Kidney capillary endothelial cell (primary cell): ENCODE measurements at regions not wholly inside any gene's neighbourhood (a gene's known extent, or its start where the extent isn't known, plus 50 kb on each side); places are given as distances from the start of the nearest gene placed in this dataset.
"Not testable (repeated sequence)": the region's sequence is repeated elsewhere in the genome, so short reads cannot be mapped to it uniquely, and the experiment has no call there.

ENCODE experiments used
- DNase-seq: peaks from one replicate; pipeline ENCODE4 v3.0.0-alpha.2; 2018; ENCODE audit warnings: low spot score

DNA sequence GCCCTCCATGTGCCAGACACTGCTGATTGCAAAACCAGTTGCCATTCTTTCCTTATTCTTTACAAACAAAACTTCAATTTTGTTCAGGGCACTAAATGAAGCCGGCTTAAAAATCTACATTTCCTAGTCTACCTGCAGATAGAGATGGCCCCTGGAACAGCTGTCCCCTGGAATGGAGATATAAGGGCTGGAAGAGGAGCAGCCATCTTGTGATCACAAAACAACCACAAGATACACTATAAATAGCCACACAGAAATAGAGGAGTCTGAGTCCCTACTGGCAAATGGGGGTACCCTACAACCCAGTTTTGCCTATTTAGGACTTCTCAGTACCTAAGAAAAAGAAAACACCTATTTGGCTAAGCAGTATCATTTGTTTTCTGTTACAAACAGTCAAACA lies 115.9 kb upstream of the BEND6 start:
- DNase-seq: no peak

DNA sequence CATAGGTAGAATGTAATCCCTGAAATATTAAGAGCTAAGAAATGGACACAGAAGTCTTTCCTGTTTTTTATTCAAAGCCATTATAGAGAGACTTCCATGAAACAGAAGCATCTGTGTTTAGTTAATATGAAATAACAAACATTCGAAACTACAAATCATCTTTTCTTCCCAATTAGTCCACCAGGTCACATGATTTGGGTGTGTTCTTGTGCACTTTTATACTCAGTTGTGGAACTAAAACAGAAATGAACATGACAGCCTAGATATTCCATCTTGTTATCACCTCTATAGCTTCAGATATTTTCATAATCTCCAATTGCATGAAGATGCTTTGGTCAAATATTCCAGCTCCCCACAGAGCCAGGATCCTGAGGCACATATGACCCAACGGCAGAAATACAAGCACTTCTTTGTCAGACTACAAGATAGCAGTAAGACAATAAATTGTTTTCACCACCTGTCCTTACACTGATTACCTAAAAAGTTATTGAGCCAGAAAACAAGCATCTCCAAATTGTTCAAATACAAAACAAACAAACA lies 116.8 kb upstream of the BEND6 start:
- DNase-seq: no peak

DNA sequence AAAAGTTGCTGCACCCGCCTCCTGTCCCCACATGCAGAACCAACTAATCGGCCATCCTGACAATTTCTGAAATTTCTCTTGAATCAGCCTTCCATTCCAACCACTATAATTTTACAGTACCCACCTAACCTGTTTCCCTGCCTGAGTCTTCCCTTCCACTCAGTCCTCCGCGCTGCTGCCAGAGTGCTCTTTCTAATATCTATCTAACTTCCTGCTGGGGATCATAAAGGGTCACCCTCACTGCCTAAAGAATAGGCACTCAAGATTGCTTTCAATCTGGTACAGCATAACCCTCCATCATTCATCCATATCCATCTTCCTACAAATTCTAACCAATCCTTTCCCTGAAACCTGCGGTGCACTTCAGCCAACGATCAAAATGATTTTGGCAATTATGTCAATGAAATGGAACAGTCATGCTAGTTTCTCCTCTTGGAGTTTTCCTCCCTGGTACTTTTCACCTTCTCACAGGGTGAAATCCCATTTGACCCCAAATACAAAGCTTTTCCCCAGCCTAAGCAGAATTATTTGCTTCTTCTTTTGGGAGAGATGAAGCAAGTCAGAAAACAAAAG lies 117.5 kb upstream of the BEND6 start:
- no peak for DNase-seq

DNA sequence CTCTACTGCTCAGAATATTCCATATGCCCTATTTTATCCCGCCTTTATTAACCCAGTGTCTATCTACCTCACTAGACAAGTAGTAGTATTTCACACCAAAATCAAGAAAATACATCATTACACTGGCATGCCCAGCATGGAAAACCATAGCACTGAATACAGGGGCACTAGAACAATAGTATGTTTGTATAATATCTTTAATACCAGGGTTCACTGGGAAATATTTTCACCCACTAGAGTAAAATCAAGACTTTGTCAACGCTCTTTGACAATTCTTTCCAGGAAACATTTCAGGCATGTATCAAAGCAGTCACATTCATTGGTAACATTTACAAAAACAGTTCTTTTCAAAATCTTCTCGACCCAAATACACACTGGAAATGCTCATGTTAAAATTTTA lies 119.3 kb upstream of the BEND6 start:
- DNase-seq: no peak

DNA sequence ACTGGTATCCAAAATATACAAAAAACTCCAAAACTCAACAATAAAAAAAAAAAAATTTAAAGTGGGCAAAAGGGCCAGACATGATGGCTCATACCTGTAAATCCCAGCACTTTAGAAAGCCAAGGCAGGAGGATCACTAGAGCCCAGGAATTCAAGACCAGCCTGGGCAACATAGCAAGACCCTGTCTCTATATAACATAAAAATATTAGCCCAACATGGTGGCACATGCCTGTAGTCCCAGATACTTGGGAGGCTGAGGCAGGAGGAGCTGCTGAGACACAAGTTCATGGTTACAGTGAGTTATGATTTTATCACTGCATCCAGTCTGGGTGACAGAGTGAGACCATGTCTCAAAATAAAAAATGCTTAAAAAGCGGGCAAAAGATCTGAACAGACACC lies 121.0 kb upstream of the BEND6 start:
- DNase-seq: no peak

DNA sequence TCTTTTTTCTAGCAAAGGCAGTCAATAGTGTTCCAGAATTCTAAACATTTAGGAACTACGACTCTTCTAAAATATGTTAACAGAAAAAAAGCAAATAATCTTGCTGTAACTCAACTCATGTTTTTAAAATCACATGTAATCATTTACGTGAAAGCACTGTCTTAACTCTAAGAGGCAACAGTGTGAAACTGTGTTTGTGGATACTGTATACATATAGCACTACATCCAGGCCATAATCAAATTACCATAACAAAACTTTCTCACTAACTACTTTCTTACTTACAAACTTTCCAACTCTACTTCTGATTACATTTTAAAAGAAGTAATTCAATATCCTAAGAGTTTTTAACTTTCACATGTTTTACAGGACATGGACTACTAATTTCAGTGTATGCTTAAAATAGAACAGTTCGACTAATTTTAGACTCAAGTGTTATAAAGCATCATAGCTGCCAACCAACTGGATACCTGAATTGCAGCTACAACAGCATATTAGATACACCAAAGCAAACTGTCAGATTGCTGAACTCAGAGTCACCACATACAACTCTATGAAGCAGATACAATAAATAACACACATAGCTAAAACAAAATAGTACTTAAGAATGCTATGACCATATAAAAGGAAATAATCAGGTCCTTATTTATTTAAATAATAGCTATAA lies 121.6 kb upstream of the BEND6 start:
- DNase-seq: no peak

DNA sequence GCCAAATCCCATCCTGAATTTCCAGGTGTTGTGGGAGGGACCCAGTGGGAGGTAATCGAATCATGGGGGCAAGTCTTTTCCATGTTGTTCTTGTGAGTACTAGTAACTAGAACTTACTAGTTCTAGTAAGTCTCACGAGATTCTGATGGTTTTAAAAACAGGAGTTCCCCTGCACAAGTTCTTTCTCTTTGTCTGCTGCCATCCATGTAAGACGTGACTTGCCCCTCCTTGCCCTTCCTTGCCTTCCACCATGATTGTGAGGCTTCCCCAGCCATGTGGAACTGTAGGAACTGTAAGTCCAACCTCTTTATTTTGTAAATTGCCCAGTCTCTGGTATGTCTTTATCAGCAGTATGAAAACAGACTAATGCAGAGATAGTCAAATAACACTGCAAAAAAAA lies 122.7 kb upstream of the BEND6 start:
- DNase-seq: no peak

DNA sequence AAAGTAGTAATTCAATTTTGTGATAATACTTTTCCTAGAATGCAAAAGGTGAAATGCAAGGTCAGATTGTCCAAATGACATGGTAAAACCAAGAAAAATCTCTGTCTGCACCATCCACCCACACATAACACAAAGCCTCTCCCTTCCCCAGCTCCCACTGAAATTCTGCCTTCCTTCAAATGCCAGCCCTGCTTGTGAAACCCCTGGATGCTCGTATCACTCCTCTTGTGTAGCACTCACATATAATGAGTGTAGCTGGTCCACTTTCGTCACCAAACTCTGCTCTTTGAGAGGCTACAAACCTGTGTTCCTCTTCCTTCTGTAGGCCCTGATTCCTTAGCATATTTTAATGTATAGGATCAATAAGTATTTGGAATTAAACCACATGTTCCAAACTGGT lies 123.6 kb upstream of the BEND6 start:
- no peak for DNase-seq

DNA sequence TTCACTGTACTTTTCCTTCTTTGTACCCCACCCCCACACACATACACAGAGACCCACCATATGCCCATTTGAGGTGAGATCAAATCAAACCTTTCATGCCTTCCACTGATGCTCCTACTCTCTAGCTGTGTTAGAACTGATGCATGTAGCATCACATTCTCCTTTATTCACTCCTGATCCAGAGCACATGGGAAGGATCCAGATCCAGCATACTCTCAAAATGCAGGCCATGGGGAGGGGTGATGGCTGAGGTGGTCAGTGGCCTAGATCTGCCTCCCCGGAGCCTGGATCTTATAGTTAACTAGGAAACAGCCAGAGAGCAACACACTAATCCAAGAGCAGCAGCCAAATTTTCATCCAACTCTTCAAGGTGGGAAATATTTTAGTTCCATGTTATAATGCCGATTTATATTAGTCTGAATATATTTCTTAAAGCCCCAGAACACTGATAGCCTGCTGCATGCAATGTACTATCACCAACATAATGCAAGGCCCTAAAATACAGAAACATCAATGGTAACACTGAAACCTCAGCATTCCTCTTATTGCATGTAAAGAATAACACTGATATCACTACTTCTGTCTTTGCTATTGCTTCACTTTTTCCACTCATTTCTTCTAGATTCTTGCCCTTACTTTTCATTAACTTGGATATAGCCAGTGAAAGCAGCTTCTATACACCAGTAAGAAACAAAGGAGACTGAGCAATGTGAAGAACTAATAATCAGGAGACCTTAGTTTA lies 126.8 kb upstream of the BEND6 start:
- no peak for DNase-seq

DNA sequence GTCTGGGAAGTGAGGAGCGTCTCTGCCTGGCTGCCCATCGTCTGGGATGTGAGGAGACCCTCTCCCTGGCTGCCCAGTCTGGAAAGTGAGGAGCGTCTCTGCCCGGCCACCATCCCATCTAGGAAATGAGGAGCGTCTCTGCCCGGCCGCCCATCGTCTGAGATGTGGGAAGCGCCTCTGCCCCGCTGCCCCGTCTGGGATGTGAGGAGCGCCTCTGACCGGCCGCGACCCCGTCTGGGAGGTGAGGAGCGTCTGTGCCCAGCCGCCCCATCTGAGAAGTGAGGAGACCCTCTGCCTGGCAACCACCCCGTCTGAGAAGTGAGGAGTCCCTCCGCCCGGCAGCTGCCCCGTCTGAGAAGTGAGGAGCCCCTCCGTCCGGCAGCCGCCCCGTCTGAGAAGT lies 130.5 kb upstream of the BEND6 start:
- DNase-seq: not testable (repeated sequence)

DNA sequence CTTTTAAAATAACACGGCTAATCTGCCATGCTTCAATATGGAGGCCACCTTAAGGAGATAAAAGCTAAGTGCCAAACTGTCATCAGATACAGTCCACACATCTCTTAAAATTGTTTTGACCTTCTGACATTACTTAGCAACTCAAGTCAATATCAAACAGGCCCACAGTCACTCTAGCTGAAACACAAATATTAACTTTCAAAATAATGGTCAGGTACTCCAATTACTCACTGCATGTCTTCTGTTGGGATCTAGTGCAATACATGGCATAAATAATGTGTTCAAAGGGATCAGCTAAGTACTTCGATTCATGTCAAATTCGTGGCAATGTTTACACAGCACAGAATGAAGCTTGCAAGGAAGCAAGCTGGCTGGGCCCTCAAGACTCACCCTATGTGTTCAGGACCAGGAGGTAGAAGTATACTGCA lies 133.9 kb upstream of the BEND6 start:
- no peak for DNase-seq

DNA sequence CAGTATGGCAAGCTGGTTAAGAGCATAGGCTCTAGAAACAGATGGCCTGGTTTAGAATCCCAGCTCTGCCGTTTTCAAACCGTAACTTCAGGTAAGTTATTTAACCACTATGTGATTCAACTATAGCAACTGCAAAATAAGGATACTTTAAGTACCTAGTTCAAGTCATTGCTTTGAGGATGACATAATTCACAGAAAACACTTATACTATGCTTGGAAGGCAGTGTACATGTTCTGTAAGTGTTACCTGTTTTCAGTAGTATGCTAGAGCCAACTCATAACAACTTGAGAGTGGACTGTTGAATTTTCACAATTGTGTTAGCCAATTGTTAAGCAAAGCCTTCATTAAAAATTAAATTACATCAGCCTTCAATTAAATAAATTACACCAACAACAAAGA lies 134.8 kb upstream of the BEND6 start:
- DNase-seq: no peak

DNA sequence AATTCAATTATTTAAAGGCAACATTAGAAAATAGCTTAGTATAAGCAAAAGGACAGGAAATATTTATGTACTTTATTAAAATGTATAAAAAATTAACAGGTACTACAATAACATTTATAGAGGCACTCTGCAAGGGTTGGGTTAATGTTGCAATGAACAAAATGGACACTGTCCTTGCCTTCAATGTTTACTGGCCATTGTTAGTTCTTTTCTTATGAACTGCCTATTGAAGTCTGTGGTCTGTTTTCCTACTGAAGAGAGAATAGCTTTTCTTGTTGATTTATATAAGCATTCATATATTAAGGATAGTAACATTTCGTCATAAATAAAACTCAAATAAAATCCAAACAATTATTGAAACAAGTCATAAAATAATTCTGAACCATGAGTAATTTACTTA lies 135.3 kb upstream of the BEND6 start:
- DNase-seq: no peak

DNA sequence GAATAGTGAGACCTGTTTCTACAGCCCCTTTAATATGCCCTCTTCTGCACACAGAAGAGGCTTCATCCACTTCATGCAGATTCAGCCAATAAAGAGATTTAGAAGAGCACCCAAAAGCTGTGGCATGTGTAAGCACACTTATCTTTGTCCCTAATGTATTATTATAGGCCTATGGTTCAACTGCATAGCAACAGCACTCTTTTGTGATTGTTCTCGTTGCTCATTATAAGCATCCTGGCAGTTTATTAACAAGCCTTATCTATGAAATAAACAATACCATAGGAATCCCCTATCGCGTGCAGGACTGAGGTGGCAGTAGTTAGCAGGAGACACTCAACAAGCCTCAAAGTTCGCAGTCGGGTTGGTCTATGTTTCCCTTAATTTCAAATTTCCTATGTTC lies 138.5 kb upstream of the BEND6 start:
- DNase-seq: no peak

DNA sequence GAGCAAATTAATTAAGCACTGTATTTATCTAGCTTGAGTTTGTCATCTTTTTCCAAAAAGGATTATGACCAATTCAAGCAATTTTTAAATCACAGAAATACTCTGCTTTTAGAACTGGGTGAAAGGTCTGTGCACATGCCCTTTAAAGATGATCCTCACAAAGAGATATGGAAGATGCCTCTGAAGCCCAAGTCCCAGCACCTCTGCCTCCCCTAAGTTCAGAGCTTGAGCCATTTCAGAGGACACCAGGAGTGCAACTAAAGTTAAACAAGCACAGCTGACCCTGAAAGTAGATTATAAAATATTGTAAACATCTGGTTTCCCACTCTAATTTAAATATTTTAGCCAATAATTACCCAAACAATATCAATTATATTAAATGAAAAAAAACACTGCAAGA lies 139.5 kb upstream of the BEND6 start:
- no peak for DNase-seq

DNA sequence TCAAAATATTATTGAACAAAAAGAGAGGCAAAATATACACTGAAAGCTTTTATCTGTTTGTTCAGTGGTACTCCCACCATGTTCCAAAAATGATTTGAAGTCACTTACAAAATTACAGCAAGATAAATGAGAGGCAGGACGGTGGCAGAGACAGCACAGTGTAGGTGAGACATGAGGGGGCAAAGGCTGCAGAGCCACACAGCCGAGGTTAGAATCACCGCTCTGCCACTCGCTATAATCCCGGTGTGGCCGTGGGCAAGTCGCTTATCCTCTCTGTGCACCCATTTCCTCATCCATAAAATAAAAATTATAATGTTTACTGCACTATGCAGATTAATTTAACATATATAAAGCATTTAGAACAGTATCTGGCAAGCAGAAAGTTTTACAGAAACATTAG lies 140.1 kb upstream of the BEND6 start:
- DNase-seq: no peak

DNA sequence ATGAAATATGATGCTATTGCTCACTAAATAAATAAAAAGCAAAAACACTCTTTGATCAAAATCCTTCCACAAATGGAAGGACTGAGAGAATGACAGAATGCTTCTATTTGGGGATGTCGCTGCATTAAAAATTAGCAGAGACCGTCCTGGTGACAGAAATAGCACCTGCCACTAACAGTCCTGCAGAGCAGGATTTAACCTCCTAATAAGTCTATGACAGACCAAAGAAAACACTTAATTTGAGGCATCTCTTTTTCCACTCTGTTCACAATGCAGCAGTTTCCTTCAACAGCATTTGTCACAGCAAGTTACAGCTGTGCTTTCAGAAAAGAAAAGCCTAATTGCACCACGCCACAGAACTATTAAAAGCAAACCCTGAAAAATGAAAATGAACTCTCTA lies 140.6 kb upstream of the BEND6 start:
- no peak for DNase-seq

DNA sequence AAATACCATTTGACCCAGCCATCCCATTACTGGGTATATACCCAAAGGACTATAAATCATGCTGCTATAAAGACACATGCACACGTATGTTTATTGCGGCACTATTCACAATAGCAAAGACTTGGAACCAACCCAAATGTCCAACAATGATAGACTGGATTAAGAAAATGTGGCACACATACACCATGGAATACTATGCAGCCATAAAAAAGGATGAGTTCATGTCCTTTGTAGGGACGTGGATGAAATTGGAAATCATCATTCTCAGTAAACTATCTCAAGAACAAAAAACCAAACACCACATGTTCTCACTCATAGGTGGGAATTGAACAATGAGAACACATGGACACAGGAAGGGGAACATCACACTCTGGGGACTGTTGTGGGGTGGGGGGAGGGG lies 142.1 kb upstream of the BEND6 start:
- not testable (repeated sequence) for DNase-seq

DNA sequence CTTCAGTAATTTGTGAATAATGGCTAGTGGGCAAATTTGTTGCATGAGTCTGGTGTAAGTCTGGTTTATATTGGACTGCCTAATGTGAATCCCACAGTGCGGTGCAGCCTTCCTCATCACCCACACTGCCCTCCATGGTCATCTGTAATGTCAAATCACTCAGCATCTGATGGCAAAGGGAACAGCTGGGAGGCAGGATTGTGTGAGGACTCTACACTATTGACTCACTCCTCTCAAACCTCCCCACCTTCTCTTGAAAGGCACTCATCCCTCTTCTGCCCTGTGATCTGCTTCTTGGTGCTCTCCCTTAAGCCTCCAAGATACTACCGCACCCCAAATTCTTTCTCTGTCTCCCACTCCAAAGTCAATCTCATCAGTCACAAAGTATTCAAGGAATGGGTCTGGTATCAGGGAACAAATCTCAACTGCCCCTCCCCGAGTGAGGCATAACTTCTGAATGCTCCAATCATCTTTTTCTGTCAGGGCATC lies 146.0 kb upstream of the BEND6 start:
- no peak for DNase-seq

DNA sequence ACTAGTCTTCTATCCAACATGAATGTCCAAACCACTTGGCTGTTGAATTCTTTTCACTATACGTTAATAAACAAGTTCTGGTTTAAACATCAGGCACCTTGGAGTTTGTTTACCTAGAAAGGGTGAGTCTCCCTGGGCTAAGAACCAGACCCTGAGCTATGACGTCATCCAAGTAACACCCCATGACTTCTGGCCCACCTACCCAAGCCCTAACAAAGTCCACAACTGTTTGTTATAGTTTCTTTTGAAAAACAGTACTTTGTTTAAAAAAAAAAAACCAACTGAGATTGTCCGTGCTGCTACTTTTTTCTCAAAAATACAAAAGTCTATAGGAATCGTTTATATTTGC lies 146.9 kb upstream of the BEND6 start:
- DNase-seq: no peak

DNA sequence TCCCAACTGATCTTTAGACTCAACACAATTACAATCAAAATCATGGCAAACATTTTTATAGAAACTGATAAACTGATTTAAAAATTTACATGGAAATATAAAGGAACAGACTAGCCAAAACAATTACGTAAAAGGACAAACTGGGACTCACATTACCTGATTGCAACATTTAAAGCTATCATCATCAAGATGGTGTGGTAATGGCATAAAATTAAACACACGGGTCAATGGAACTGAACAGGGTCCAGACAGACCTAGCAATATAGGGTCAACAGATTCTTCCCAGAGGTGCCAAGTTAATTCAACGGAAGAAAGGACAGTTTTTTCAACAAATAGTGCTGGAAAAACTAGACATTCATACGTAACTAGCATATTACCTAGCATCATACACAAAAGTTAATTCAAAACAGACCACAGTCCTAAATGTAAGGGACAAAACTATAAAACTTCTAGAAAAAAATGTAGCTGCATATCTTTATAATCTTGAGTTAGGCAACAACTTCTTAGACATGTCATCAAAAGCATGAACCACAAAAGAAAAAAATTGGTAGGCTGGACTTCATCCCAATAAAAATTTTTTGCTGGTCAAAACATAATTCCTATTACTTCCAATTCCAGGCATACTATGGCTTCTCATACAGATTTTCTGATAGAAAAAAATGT lies 147.4 kb upstream of the BEND6 start:
- no peak for DNase-seq

DNA sequence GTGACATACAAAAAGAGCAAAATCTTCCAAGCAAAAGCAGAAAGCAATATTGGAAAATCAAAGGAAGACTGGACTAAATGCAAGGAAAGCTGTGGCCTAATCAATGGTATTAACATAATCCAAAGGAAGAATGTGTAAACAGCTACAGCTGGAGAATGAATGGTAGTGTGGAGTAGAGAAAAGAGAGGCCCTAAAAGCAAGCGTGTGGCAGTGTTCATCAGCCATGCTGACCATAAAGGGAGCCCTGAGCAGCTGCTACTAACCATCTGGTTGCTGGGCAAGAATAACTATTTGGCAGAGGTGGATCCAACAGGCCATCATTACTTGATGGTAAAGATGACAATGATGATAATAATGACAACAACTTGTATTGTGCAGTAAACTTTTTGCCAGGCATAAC lies 148.5 kb upstream of the BEND6 start:
- DNase-seq: no peak

DNA sequence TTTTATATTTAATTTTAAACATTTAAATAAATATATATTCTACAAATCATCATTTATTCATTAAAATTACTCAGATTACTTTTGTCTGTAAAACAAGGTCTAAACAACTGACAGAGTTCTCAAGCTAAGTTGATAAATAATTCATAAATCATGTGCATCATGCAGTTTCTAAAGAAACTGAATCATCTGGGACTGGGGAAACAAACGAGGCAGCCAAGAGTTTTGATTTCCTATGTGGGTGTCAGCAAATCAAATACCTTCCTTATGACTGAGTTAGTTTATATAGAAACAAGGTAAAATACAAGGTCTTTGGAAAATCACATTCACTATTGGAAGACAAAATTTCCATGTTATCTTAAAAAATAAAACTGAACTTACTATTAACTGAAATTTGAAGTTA lies 149.9 kb upstream of the BEND6 start:
- no peak for DNase-seq
